GM04504 (cell line): ENCODE measurements at regions not wholly inside any gene's neighbourhood (a gene's known extent, or its start where the extent isn't known, plus 50 kb on each side); places are given as distances from the start of the nearest gene placed in this dataset.

Experiments used
- DNase-seq: peaks from one replicate; pipeline ENCODE4 v3.0.0-alpha.2; 2012; ENCODE audit warnings: low read depth

DNA sequence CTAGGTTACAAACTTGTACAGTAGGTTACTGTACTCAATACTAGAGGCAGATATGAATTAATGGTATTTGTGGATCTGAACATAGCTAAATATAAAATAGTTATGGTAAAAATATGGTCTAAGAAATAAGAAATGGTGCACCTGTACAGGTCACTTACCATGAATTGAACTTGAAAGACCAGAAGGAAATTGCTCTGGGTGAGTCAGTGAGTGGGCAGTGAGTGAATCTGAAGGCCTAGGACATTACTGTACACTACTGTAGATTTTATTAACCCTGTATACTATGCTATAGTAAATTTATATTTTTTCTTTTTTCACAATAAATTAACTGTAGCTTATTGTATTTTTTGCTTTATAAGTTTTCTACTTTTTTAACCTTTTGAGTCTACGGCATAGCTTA, 1020.4 kb downstream of the CDH18 start:
- DNase-seq: no peak

- no peak for DNase-seq
Observed at GRCh38 chr5:18968966-18969365, 1019.0 kb downstream of the CDH18 start.

DNA sequence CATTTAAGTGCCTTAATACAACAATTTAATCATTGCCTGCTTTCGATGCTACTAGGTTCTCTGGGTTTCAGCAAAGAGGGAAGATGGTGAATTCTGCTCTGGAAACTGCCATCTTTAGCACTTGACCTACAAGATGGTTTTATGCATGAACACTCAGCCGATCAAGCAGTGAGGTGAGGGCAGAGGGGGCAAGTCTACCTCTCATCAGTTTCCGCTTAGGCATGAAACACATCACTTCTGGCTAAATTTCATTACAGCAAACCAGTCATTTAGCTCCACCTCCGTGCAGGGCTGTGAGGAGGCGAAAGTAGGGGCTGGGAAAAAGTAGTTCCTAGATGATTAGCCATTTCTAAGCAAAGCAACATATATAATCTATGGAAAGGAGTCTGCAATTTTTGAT, 1018.0 kb downstream of the CDH18 start:
- no peak for DNase-seq

GRCh38 chr5:18972177-18972576, 1015.8 kb downstream of the CDH18 start:
- no peak for DNase-seq

GRCh38 chr5:18975624-18976023, 1012.4 kb downstream of the CDH18 start:
- DNase-seq: no peak

DNA sequence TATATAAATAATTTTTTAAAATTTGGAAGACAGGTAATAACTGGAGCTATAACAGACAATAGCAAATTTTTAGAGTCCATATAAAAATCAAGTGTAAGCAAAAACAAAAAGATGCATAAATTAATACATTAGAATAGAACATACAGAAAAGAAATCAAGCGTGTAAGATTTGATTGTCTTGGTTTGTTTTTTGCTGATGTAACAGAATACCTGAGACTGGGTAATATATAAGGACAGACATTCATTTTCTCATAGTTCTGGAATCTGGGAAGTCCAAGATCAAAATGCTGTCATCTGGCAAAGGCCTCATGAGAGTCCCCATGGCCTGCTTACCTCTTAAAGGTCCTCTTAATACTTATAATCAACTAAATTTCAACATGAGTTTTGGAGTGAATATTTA, 1010.1 kb downstream of the CDH18 start:
- no peak for DNase-seq

GRCh38 chr5:18984559-18985080, 1003.4 kb downstream of the CDH18 start:
- DNase-seq: no peak

GRCh38 chr5:18985171-18985758, 1002.7 kb downstream of the CDH18 start:
- no peak for DNase-seq

- no peak for DNase-seq
Observed at GRCh38 chr5:18987101-18987500, 1000.9 kb downstream of the CDH18 start.

DNA sequence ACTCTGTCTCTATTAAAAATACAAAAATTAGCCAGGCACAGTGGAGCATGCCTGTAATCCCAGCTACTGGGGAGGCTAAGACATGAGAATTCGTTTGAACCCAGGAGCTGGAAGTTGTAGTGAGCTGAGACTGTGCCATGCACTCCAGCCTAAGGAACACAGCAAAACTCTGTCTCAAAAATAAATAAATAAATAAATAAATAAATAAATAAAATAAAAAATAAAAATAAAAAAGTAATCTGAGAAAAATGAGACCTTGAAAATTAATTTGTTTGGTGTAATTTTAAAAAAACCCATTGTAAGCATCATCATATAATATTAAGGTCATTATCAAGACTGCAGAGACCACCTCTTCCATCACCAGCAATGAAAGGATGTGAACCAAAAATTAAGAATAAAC, 997.1 kb downstream of the CDH18 start:
- DNase-seq: no peak

- no peak for DNase-seq
Observed at GRCh38 chr5:18992264-18992663, 995.7 kb downstream of the CDH18 start.

- DNase-seq: no peak
Observed at GRCh38 chr5:18999478-18999877, 988.5 kb downstream of the CDH18 start.

DNA sequence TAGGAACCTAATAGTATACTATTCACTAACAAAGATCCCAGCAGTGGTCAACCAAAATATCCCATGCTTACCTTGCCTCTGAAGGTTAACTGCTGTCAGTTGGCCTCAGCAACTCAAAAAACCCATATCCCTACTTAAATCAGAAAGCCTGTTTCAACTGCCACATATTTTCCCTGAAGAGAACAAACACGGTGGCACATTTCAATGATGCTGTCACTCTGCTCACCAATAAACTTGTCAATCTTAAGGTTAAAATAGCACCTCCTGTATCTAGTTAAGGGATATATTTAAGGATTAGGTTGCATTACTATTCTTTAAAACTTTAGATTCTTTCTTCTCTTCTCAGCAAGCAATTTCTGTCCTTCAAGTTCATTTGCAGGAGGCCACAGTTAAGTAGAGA, 986.9 kb downstream of the CDH18 start:
- DNase-seq: no peak

DNA sequence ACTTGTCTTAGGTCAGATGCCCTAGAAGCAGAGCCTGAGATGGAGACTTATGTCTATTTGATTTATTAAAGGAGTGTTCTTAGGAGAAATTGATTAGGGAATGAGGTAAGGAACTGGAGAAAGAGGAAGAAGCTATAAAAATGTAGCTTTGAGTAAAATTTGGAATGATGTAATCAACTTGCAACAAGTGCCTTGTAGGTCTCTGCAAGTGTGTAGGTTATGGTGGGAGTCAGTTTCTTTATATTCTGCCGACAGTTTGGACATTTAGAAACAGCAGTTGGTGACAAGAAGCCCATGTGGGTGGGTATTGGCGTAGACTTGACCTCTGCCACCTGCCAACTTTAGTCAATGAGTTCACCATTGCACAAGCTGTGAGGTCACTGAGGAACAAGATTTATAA, 986.5 kb downstream of the CDH18 start:
- no peak for DNase-seq

DNA sequence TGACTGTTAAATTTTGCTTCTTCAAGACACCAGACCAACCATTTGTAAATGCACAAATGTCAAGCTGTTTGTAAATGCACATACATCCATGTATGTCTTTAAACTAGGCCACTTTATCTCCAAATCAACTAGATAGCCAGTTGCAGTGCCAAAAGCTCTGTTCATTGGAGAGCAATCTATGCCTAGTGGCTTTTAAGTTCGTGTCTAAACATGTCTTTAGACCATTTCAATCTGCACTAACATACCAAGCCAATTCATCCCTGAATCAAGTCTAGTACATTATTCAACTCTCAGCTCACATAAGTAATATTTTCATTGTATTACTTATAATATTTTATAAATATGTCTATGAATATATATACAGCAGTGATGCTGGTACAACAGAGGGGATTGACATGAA, 985.9 kb downstream of the CDH18 start:
- no peak for DNase-seq

GRCh38 chr5:19018822-19019221, 969.2 kb downstream of the CDH18 start:
- DNase-seq: no peak

- no peak for DNase-seq
Observed at GRCh38 chr5:19031491-19031890, 956.5 kb downstream of the CDH18 start.

GRCh38 chr5:19035816-19036215, 952.2 kb downstream of the CDH18 start:
- no peak for DNase-seq

DNA sequence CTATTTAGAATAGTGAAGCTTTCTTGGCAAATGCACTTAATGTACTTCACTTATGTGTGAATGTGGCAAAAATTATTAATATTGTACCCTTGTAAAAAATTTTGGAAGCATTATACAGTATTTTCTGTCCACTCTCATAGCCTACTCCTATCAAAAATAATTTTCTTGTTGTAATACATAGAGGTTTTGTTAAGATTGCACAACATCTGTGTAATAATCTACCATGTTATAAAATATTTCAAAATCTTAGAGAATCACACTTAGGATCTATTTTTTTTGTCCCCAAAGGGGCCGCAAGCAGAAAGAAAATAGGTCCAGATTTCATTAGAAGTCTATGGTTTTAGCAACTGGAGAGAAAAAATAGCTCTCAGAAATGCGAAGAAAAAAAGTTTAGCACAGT, 945.9 kb downstream of the CDH18 start:
- no peak for DNase-seq

- no peak for DNase-seq
Observed at GRCh38 chr5:19044311-19044710, 943.7 kb downstream of the CDH18 start.

- no peak for DNase-seq
Observed at GRCh38 chr5:19044931-19045695, 942.9 kb downstream of the CDH18 start.

GRCh38 chr5:19047277-19047676, 940.7 kb downstream of the CDH18 start:
- no peak for DNase-seq

- no peak for DNase-seq
Observed at GRCh38 chr5:19048726-19049125, 939.3 kb downstream of the CDH18 start.

DNA sequence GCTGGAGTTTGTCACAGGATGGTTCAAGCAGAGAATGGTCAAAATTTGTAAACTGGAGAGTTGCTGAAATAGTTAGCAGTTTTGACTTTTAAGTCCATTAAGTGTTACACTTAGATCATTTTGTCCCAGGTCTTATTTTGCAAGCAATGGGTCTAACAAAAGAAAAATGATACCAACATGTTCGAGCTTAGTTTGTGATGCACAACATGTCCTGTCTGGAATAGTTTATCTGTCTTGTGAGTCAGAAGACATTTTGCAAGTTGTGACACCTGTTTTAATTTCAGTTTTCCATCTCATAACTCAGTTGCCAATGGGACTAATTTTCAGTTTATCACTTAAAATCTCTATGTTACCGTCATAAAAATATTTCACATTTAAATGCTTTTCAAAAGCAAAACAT, 929.8 kb downstream of the CDH18 start:
- no peak for DNase-seq
